Right hindlimb (tissue), 1 donor: ENCODE measurements at regions not wholly inside any gene's neighbourhood (a gene's known extent, or its start where the extent isn't known, plus 50 kb on each side); places are given as distances from the start of the nearest gene placed in this dataset.
"Not testable (repeated sequence)": the region's sequence is repeated elsewhere in the genome, so short reads cannot be mapped to it uniquely, and the experiment has no call there.

Source experiments
- DNase-seq: peaks from one replicate; pipeline ENCODE4 v3.0.0-alpha.2; 2018

- no peak for DNase-seq
These were observed 1341.5 kb downstream of the BRD1 start for GRCh38 chr22:48486134-48486532.

- DNase-seq = no peak
These were observed 1342.2 kb downstream of the BRD1 start for GRCh38 chr22:48485149-48486133.

- no peak for DNase-seq
These were observed 1343.7 kb downstream of the BRD1 start for GRCh38 chr22:48483764-48484528.

GRCh38 chr22:48482771-48483170 lies 1344.9 kb downstream of the BRD1 start:
- no peak for DNase-seq

GRCh38 chr22:48482198-48482597 lies 1345.5 kb downstream of the BRD1 start:
- DNase-seq = not testable (repeated sequence)

GRCh38 chr22:48481748-48482147 lies 1345.9 kb downstream of the BRD1 start:
- no peak for DNase-seq

- no peak for DNase-seq
These were observed 1349.0 kb downstream of the BRD1 start for GRCh38 chr22:48478529-48479265.

- no peak for DNase-seq
These were observed 1349.5 kb downstream of the BRD1 start for GRCh38 chr22:48478124-48478523.

- DNase-seq = no peak
These were observed 1350.5 kb downstream of the BRD1 start for GRCh38 chr22:48477031-48477721.

GRCh38 chr22:48476577-48476976 lies 1351.1 kb downstream of the BRD1 start:
- no peak for DNase-seq

GRCh38 chr22:48475661-48476345 lies 1351.9 kb downstream of the BRD1 start:
- DNase-seq = no peak

GRCh38 chr22:48474881-48475280 lies 1352.8 kb downstream of the BRD1 start:
- no peak for DNase-seq

- DNase-seq = no peak
These were observed 1354.5 kb downstream of the BRD1 start for GRCh38 chr22:48473202-48473601.

GRCh38 chr22:48464246-48464645 lies 1363.4 kb downstream of the BRD1 start:
- DNase-seq = no peak

- no peak for DNase-seq
These were observed 1367.5 kb downstream of the BRD1 start for GRCh38 chr22:48459859-48460823.

- no peak for DNase-seq
These were observed 1368.4 kb downstream of the BRD1 start for GRCh38 chr22:48459259-48459658.

- DNase-seq = no peak
These were observed 1371.2 kb downstream of the BRD1 start for GRCh38 chr22:48456449-48456848.

- DNase-seq = no peak
These were observed 1373.8 kb downstream of the BRD1 start for GRCh38 chr22:48453751-48454485.

- no peak for DNase-seq
These were observed 1374.5 kb downstream of the BRD1 start for GRCh38 chr22:48453171-48453570.

- DNase-seq = no peak
These were observed 1374.9 kb downstream of the BRD1 start for GRCh38 chr22:48452766-48453165.
